Limb (tissue), 2 donors: ENCODE measurements at regions not wholly inside any gene's neighbourhood (a gene's known extent, or its start where the extent isn't known, plus 50 kb on each side); places are given as distances from the start of the nearest gene placed in this dataset.
"Not testable (repeated sequence)": the region's sequence is repeated elsewhere in the genome, so short reads cannot be mapped to it uniquely, and the experiment has no call there.

Experiments
- DNase-seq, 2 donors: peaks; one replicate each; pipeline ENCODE4 v3.0.0-alpha.2; 2016; ENCODE audit errors: extremely low spot score in 2 of 2

GRCh38 chr5:165321912-165322311 lies 1816.5 kb downstream of the MAT2B start:
- DNase-seq = no peak

DNA sequence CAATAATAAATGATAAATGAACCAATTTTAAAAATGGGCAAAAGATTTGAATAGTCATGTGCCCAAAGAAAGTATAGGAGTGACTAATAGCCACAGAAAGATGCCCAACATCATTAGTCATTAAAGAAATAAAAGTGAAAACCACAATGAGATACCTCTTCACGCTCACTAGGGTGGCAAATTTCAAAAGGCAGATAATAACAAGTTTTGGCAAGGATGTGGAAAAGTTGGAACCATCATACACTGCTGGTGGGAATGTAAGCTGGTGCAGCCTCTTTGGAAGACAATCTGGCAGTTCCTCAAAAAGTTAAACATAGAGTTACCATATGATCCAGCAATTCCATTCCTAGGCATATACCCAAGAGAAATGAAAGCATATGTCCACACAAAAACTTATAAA lies 1819.8 kb downstream of the MAT2B start:
- DNase-seq = no peak

DNA sequence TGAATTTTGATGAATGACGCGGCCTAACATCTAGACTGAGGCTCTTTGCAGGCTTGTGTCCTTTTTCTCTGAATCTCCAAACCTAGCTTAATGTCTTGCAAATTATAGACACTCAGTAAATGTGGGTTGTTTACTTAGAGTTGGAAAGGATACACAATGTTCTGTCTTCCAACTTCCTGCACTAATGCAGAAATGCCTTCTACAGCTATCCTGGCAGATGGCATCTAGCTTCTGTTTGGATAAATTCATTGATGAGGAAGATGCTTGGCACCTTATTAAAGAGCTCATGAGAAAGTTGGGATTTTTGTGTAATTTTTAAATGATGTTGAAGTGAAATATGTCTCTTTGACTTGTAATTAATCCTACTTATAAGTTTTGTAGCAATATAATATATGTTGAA lies 1822.2 kb downstream of the MAT2B start:
- DNase-seq = no peak

GRCh38 chr5:165328846-165329245 lies 1823.4 kb downstream of the MAT2B start:
- DNase-seq = no peak

- DNase-seq = no peak
Measured at GRCh38 chr5:165333623-165334022, 1828.2 kb downstream of the MAT2B start.

DNA sequence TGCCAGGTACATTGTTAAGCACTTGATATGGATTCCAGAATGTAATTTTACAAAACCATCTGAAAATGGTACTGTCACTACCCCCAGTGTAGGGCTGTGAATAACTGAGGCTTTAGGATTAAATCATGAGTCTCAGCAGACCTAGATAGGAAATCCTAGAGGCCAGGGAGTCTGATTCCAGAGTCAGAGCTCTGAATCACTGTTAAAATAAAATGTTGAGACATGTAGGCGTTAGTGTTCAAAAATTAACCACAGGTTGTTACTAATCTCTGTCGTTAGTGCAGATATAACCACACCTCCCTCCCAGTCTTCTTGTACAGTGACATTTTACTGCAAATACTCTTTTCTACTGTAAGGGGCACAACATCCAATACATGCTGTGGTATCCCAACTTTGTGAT lies 1828.8 kb downstream of the MAT2B start:
- no peak for DNase-seq

GRCh38 chr5:165349735-165350134 lies 1844.3 kb downstream of the MAT2B start:
- no peak for DNase-seq

- DNase-seq = no peak
Measured at GRCh38 chr5:165351342-165351741, 1845.9 kb downstream of the MAT2B start.

- no peak for DNase-seq
Measured at GRCh38 chr5:165360366-165360765, 1854.9 kb downstream of the MAT2B start.

- no peak for DNase-seq
Measured at GRCh38 chr5:165360784-165361542, 1855.5 kb downstream of the MAT2B start.

- DNase-seq = no peak
Measured at GRCh38 chr5:165370233-165370632, 1864.8 kb downstream of the MAT2B start.

- DNase-seq = no peak
Measured at GRCh38 chr5:165370794-165371193, 1865.4 kb downstream of the MAT2B start.

DNA sequence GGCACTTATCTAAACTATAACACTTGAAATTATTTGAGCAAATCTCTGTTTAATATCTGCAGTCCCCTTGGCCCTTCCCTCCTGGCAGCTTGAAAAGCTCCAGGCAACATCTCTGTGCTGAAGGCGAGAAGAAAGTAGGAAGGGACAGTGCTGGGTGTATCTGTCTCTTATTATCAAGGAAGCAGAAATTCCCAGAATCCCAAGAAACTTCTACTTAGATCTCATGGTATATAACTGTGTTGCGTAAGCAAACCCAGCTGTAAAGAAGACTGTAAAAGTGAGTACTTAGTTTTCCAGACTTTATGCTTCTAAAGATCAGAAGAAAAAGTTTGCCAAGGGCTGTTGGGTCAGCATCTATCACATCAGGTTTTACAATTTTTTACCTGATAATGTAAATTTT lies 1869.8 kb downstream of the MAT2B start:
- no peak for DNase-seq

- DNase-seq = no peak
Measured at GRCh38 chr5:165393839-165394238, 1888.4 kb downstream of the MAT2B start.

- DNase-seq = no peak
Measured at GRCh38 chr5:165397516-165397915, 1892.1 kb downstream of the MAT2B start.

GRCh38 chr5:165400086-165400485 lies 1894.7 kb downstream of the MAT2B start:
- no peak for DNase-seq

DNA sequence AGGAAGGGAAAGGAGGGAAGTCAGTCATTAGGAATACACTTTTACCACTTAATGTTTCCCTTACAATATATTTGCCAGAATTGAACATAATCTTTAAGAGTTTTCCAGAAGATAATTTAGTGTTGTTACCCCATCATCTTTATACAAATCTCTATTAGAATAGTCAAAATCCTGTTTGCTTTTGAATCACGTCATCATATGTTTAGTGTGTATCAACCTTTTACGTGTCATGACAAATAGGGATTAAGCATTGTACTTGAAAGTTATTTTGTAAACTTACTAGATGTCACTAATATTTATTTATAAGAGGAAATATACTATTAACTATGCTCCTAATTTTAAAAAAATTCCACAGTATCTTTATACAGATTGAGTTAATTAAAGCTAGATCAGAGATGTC lies 1899.5 kb downstream of the MAT2B start:
- DNase-seq = no peak

GRCh38 chr5:165405340-165405739 lies 1899.9 kb downstream of the MAT2B start:
- no peak for DNase-seq

GRCh38 chr5:165407352-165407751 lies 1901.9 kb downstream of the MAT2B start:
- DNase-seq = no peak

DNA sequence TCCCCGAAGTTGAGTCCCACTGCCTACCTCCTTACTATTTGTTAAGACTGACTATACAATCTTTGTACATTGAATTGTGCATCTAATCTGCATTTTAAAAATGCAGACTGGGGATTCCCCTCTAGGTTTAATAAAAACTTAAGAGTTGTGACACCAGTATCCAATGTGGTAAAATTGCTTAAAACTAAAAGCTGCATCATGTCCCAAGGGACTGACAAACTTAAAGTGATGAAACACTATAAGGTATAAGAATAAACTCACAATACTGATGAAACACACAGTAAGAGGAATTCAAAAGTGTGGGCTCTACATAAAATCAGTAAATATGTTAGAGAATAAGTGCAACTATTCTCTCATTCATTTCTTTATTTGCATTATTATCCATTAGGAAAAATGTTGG lies 1905.1 kb downstream of the MAT2B start:
- no peak for DNase-seq

DNA sequence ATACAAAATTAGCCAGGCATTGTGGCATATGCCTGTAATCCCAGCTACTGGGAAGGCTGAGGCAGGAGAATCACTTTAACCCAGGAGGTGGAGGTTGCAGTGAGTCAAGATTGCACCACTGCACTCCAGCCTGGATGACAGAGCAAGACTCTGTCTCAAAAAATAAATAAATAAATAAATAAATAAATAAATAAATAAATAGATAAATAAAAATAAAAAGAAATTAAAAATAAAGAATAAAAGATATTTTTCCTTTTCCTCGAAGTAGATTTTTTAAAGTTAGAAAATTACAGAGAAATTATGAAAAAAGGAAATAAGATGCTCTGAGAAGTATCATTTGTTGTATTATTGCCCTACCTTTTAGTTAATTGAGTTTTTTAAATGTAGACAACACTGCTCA lies 1906.1 kb downstream of the MAT2B start:
- not testable (repeated sequence) for DNase-seq

GRCh38 chr5:165420493-165420892 lies 1915.1 kb downstream of the MAT2B start:
- no peak for DNase-seq

DNA sequence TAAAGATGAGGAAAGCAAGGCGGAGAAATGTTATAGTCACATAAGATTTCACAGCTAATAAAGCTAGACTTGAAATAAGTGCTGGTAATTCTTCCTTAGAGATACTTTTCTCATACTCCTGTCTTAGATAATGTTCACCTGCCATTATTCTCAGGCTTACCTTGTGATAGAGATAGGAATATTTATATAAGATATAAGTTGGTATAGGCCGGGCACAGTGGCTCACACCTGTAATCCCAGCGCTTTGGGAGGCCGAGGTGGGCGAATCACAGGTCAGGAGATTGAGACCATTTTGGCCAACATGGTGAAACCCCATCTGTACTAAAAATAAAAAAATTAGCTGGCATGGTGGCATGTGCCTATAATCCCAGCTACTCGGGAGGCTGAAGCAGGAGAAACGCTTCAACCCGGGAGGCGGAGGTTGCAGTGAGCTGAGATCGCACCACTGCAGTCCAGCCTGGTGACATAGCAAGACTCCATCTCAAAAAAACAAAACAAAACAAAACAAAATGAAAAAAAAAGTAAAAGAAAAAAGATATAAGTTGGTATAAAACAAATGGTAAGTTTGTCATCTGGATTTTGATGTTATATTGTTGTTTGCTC lies 1918.4 kb downstream of the MAT2B start:
- DNase-seq = no peak
